Ovary (tissue), 3 donors: ENCODE measurements at regions not wholly inside any gene's neighbourhood (a gene's known extent, or its start where the extent isn't known, plus 50 kb on each side); places are given as distances from the start of the nearest gene placed in this dataset.

ENCODE experiments used
- CTCF ChIP-seq, 3 donors: fragments of 450-650 bp in 2 of 3; fragments of 200-600 bp in 1 of 3; IDR thresholded peaks; one replicate each; pipeline versions ENCODE4 v1.5.1 to v1.8.0; 2016 to 2022; ENCODE audit warnings: antibody characterized with exemption in 3 of 3, mild to moderate bottlenecking in 1 of 3
- EP300 ChIP-seq: sonication (generic); formaldehyde crosslinking; IDR thresholded peaks from one replicate; pipeline ENCODE4 v1.6.1; 2017; ENCODE audit warnings: antibody characterized with exemption
- POLR2A ChIP-seq: fragments of 450-650 bp; IDR thresholded peaks from one replicate; pipeline ENCODE4 v1.6.1; 2017; ENCODE audit warnings: antibody characterized with exemption, mild to moderate bottlenecking, moderate library complexity
- donor health status: DM: no; HTN: no; CAD: no.

GRCh38 chr15:54803134-54803808 is 393.5 kb downstream of the RSL24D1 start:
- TF ChIP-seq CTCF (IDR thresholded peaks at IDR 0.05), result no peak
- no peak for TF ChIP-seq EP300
- no peak for TF ChIP-seq POLR2A
